ENCODE measurements at regions not wholly inside any gene's neighbourhood (a gene's known extent, or its start where the extent isn't known, plus 50 kb on each side); places are given as distances from the start of the nearest gene placed in this dataset.

DNA sequence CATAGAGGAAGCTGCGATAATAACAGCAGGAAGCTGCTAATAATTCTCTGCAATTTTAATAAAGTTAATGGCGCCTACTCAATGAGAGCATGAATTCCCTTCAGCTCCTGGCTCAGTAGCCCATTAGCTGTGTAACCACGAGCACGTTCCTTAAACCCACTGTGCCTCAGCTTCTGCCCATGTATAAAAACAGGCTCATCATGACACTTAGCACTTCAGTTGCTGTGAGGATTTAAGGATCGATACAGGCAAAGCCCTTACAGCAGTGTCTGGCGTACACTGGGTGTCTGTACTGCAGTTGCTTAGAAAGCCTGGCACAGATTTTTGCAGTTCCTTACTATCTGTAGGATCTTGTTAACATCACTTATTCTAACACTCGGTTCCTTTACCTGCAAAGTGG is 673.4 kb upstream of the ARGLU1 start:
- TF ChIP-seq, protein P1, sequence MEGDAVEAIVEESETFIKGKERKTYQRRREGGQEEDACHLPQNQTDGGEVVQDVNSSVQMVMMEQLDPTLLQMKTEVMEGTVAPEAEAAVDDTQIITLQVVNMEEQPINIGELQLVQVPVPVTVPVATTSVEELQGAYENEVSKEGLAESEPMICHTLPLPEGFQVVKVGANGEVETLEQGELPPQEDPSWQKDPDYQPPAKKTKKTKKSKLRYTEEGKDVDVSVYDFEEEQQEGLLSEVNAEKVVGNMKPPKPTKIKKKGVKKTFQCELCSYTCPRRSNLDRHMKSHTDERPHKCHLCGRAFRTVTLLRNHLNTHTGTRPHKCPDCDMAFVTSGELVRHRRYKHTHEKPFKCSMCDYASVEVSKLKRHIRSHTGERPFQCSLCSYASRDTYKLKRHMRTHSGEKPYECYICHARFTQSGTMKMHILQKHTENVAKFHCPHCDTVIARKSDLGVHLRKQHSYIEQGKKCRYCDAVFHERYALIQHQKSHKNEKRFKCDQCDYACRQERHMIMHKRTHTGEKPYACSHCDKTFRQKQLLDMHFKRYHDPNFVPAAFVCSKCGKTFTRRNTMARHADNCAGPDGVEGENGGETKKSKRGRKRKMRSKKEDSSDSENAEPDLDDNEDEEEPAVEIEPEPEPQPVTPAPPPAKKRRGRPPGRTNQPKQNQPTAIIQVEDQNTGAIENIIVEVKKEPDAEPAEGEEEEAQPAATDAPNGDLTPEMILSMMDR (IDR thresholded peaks at IDR 0.05; ENCODE audit: poor library complexity): no peak
- TF ChIP-seq EZH2phosphoT487 (IDR thresholded peaks at IDR 0.05; ENCODE audit: low read depth, severe bottlenecking, unreplicated experiment): no peak
- no peak for TF ChIP-seq EZH2 (IDR thresholded peaks at IDR 0.05; ENCODE audit: borderline replicate concordance)

Measured in hepatocyte (in vitro differentiated cells).